Osteocyte (in vitro differentiated cells): ENCODE measurements at regions not wholly inside any gene's neighbourhood (a gene's known extent, or its start where the extent isn't known, plus 50 kb on each side); places are given as distances from the start of the nearest gene placed in this dataset.

Source experiments
- DNase-seq: peaks from one replicate; pipeline ENCODE4 v3.0.0; 2021; ENCODE audit warnings: mixed read lengths; ENCODE audit not compliant: unreplicated experiment; ENCODE audit errors: extremely low spot score
- H3K27ac Mint-ChIP-seq: one replicate; pipeline ENCODE4 v1.8.0; 2021; ENCODE audit warnings: mild to moderate bottlenecking, mixed read lengths; ENCODE audit not compliant: unreplicated experiment
- H3K27me3 Mint-ChIP-seq: one replicate; pipeline ENCODE4 v1.8.0; 2021; ENCODE audit warnings: mixed read lengths; ENCODE audit not compliant: unreplicated experiment
- H3K36me3 Mint-ChIP-seq: one replicate; pipeline ENCODE4 v1.8.0; 2021; ENCODE audit warnings: mixed read lengths; ENCODE audit not compliant: unreplicated experiment
- H3K4me1 Mint-ChIP-seq: one replicate; pipeline ENCODE4 v1.8.0; 2021; ENCODE audit warnings: mixed read lengths; ENCODE audit not compliant: unreplicated experiment
- H3K4me3 Mint-ChIP-seq: one replicate; pipeline ENCODE4 v1.8.0; 2021; ENCODE audit warnings: mild to moderate bottlenecking, moderate library complexity, mixed read lengths; ENCODE audit not compliant: unreplicated experiment
- H3K9me3 Mint-ChIP-seq: one replicate; pipeline ENCODE4 v1.8.0; 2021; ENCODE audit warnings: mixed read lengths; ENCODE audit not compliant: unreplicated experiment
- TF ChIP-seq, protein P1 (sequence below): fragments of 200-600 bp; sonication (generic); IDR thresholded peaks from 2 replicates; pipeline ENCODE4 v1.5.0; 2021; ENCODE audit warnings: antibody characterized with exemption, mild to moderate bottlenecking, moderate library complexity

DNA sequence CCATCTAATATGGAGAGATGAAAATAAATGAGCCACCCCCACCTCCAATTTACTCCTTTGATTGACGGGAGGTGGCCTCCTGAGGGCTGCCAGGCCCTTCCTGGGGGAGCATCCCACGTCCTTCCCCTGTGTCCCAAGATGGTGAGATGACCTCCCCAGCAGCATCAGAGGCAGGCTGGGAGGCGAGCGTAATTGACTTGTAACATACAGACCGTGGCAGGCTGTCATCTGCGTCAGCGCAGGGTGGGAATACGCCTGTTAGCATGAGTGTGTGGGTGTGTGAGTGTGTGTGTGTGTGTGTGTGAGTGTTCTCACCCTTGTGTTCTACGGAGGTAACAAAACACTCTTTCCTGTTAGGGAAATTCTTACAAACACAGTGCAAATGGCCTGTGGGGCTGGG lies 156.9 kb upstream of the CIBAR2 start:
- no peak for DNase-seq
- H3K4me3 Mint-ChIP-seq, result no peak overlapping the region
- H3K27me3 Mint-ChIP-seq, result no peaks in the 10 kb centered on the region
- H3K4me1 Mint-ChIP-seq, result peaks cover 26% of the 10 kb centered on the region
- H3K27ac Mint-ChIP-seq, result no peak overlapping the region
- no peaks in the 10 kb centered on the region for H3K9me3 Mint-ChIP-seq
- H3K36me3 Mint-ChIP-seq, result no peaks in the 10 kb centered on the region
- TF ChIP-seq, protein P1, sequence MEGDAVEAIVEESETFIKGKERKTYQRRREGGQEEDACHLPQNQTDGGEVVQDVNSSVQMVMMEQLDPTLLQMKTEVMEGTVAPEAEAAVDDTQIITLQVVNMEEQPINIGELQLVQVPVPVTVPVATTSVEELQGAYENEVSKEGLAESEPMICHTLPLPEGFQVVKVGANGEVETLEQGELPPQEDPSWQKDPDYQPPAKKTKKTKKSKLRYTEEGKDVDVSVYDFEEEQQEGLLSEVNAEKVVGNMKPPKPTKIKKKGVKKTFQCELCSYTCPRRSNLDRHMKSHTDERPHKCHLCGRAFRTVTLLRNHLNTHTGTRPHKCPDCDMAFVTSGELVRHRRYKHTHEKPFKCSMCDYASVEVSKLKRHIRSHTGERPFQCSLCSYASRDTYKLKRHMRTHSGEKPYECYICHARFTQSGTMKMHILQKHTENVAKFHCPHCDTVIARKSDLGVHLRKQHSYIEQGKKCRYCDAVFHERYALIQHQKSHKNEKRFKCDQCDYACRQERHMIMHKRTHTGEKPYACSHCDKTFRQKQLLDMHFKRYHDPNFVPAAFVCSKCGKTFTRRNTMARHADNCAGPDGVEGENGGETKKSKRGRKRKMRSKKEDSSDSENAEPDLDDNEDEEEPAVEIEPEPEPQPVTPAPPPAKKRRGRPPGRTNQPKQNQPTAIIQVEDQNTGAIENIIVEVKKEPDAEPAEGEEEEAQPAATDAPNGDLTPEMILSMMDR, result no peak

DNA sequence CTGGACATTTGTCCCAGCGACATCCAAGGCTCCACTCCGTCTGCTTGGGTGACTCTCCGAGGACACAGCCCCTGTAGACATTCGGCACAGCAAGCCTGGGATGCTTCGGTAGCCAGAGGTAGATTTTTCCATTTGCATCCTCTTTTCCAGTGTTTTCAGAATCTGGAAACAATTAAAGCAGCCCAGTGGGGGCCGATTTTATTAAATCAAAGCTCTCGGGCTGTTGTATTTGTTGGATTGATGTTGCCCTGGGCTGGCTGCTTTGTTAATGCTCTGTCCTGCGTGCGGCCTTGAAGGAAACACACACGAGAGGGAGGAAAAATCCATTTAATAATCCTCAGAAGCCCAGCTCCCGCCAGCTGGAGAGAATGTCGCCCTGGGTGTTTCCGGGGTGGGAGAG lies 158.1 kb upstream of the CIBAR2 start:
- TF ChIP-seq, protein P1, result no peak
- Mint-ChIP-seq H3K4me3 (no peak overlapping the region), H3K9me3 (no peaks in the 10 kb centered on the region), H3K4me1 (peaks cover 26% of the 10 kb centered on the region), H3K27me3 (no peaks in the 10 kb centered on the region), H3K27ac (peak overlapping the region; percentile 78), H3K36me3 (no peaks in the 10 kb centered on the region)
- DNase-seq, result no peak

DNA sequence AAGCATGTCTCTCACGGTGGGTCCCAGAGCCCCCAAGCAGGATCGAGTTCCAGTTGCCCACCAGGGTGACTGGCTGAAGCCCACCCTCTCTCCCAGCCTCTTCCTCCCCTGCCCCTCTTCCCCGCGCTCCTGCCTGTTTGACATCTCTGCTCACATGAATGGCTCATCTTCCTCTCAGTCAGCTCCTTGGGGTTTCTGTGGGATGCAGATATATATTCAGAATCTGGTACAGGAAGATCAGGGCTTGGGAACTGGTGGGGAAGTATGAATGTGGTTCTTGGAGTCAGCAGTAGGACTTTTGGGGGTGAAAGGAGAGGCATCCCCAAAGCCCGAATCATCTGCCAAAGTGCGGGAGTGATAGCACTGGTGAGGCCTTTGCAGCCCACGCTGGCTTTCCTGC lies 158.9 kb upstream of the CIBAR2 start:
- Mint-ChIP-seq H3K27me3 (no peaks in the 10 kb centered on the region), H3K36me3 (no peaks in the 10 kb centered on the region), H3K4me1 (peaks cover 26% of the 10 kb centered on the region), H3K4me3 (no peak overlapping the region), H3K27ac (peak overlapping the region; percentile 78), H3K9me3 (no peaks in the 10 kb centered on the region)
- DNase-seq, result no peak
- TF ChIP-seq, protein P1, result no peak

DNA sequence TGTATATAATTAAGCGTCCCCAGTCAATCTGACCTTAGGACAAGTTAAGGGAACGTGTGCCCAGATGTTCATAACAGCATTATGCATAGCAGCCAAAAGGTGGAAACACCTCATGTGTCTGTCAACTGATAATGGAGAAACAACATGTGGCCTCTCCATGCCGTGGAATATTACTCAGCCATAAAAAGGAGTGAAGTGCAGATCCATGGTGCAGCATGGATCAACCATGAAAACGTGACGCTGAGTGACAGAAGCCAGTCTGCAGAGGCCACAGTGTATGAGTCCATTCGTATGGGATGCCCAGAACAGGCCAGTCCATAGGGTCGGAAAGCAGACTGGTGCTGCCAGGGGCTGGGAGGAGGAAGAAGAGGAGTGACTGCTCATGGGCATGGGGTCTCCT lies 161.0 kb upstream of the CIBAR2 start:
- TF ChIP-seq, protein P1, result no peak
- H3K36me3 Mint-ChIP-seq, result no peaks in the 10 kb centered on the region
- no peak overlapping the region for H3K27ac Mint-ChIP-seq
- H3K4me1 Mint-ChIP-seq, result peaks cover 24% of the 10 kb centered on the region
- H3K4me3 Mint-ChIP-seq, result no peak overlapping the region
- H3K9me3 Mint-ChIP-seq, result no peaks in the 10 kb centered on the region
- H3K27me3 Mint-ChIP-seq, result no peaks in the 10 kb centered on the region
- no peak for DNase-seq

DNA sequence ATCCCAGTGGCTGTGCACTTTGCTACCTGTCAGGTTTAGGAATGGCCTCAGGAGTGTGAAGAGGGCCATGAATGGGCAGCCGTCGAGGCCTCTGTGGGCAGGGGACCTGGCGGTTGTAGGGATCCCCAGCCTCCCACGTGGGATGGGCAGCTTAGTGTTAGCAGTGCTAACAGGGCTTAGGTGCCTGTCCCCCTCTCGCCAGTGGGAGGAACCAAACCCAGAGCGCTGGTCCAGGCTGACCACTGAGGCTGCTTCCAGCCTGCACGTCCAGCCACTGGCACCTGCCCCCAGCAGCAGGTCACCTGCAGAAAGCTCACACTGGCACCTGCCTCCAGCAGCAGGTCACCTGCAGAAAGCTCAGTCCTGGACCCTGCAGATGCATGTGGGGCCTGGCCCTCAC lies 162.2 kb upstream of the CIBAR2 start:
- Mint-ChIP-seq H3K27ac (no peak overlapping the region), H3K9me3 (no peaks in the 10 kb centered on the region), H3K36me3 (no peaks in the 10 kb centered on the region), H3K27me3 (no peaks in the 10 kb centered on the region), H3K4me1 (peaks cover 20% of the 10 kb centered on the region), H3K4me3 (no peak overlapping the region)
- DNase-seq, result no peak
- TF ChIP-seq, protein P1, result no peak
